Neural cell (in vitro differentiated cells): ENCODE measurements at regions not wholly inside any gene's neighbourhood (a gene's known extent, or its start where the extent isn't known, plus 50 kb on each side); places are given as distances from the start of the nearest gene placed in this dataset.

ENCODE experiments used
- H2AFZ ChIP-seq: fragments of 200-600, 300-800 bp; sonication (generic), shearing (Covaris generic); 2 replicates; pipeline ENCODE4 v1.6.0; 2014; ENCODE audit warnings: low read depth, mild to moderate bottlenecking, antibody characterized with exemption, low read length, moderate library complexity
- H3F3A ChIP-seq: fragments of 200-600 bp; shearing (Covaris generic); 2 replicates; pipeline ENCODE4 v1.6.1; 2016; ENCODE audit warnings: mild to moderate bottlenecking, moderate library complexity, mixed read lengths, antibody characterized with exemption, low read length; ENCODE audit not compliant: insufficient read depth, poor library complexity, severe bottlenecking
- H3K27ac ChIP-seq: fragments of 200-600, 300-800 bp; sonication (generic), shearing (Covaris generic); 2 replicates; pipeline ENCODE4 v1.5.1; 2014; ENCODE audit warnings: mild to moderate bottlenecking, low read length, moderate library complexity
- H3K27me3 ChIP-seq: fragments of 300-800, 200-600 bp; sonication (generic), shearing (Covaris generic); 2 replicates; pipeline ENCODE4 v1.6.0; 2014; ENCODE audit warnings: mild to moderate bottlenecking, low read depth, low read length, moderate library complexity; ENCODE audit not compliant: insufficient read depth
- H3K36me3 ChIP-seq: fragments of 300-800, 200-600 bp; sonication (generic), shearing (Covaris generic); 2 replicates; pipeline ENCODE4 v1.5.1; 2014; ENCODE audit warnings: mild to moderate bottlenecking, antibody characterized with exemption, low read length, moderate library complexity; ENCODE audit not compliant: insufficient read depth
- H3K4me2 ChIP-seq: fragments of 300-800, 200-600 bp; sonication (generic), shearing (Covaris generic); 2 replicates; pipeline ENCODE4 v1.6.0; 2014; ENCODE audit warnings: mild to moderate bottlenecking, low read length
- H3K4me3 ChIP-seq: fragments of 300-800, 200-600 bp; sonication (generic), shearing (Covaris generic); 2 replicates; pipeline ENCODE4 v1.5.1; 2014; ENCODE audit warnings: mild to moderate bottlenecking, low read length, moderate library complexity
- H3K79me2 ChIP-seq: fragments of 200-600 bp; shearing (Covaris generic); replicated peaks from 2 replicates; pipeline ENCODE4 v1.6.0; 2014; ENCODE audit warnings: mild to moderate bottlenecking, low read length, moderate library complexity; ENCODE audit not compliant: insufficient read depth
- H3K9ac ChIP-seq: fragments of 300-800, 200-600 bp; sonication (generic), shearing (Covaris generic); 2 replicates; pipeline ENCODE4 v1.6.1; 2016; ENCODE audit warnings: mild to moderate bottlenecking, low read length, mixed read lengths
- H3K9me2 ChIP-seq: fragments of 200-600 bp; shearing (Covaris generic); 2 replicates; pipeline ENCODE4 v1.6.1; 2016; ENCODE audit warnings: mild to moderate bottlenecking, low read length, mixed read lengths; ENCODE audit not compliant: insufficient read depth
- H3K9me3 ChIP-seq: fragments of 200-600, 300-800 bp; sonication (generic), shearing (Covaris generic); 2 replicates; pipeline ENCODE4 v1.6.1; 2016; ENCODE audit warnings: mild to moderate bottlenecking, mixed run types, low read length, moderate library complexity, mixed read lengths
- H4K20me1 ChIP-seq: fragments of 200-600 bp; shearing (Covaris generic); 2 replicates; pipeline ENCODE4 v1.6.1; 2016; ENCODE audit warnings: mild to moderate bottlenecking, mixed run types; ENCODE audit not compliant: insufficient read depth
- CTCF ChIP-seq: fragments of 450-650 bp; IDR thresholded peaks from 2 replicates; pipeline ENCODE4 v1.5.1; 2014; ENCODE audit warnings: antibody characterized with exemption, mild to moderate bottlenecking, moderate library complexity; ENCODE audit not compliant: poor library complexity, severe bottlenecking
- EP300 ChIP-seq: fragments of 450-650 bp; conservative IDR thresholded peaks from 2 replicates; pipeline ENCODE4 v1.6.1; 2014; ENCODE audit warnings: antibody characterized with exemption, mild to moderate bottlenecking, moderate library complexity; ENCODE audit not compliant: poor library complexity, severe bottlenecking
- EZH2 ChIP-seq: fragments of 200-600, 300-800 bp; shearing (Covaris generic), sonication (generic); IDR thresholded peaks from 2 replicates; pipeline ENCODE4 v1.6.1; 2014; ENCODE audit warnings: antibody characterized with exemption, low read length, borderline replicate concordance, mild to moderate bottlenecking; ENCODE audit not compliant: insufficient read depth, poor library complexity, severe bottlenecking
- MXI1 ChIP-seq: fragments of 450-650 bp; conservative IDR thresholded peaks from 2 replicates; pipeline ENCODE4 v1.6.1; 2014; ENCODE audit warnings: antibody characterized with exemption, mild to moderate bottlenecking; ENCODE audit not compliant: poor library complexity, severe bottlenecking
- POLR2AphosphoS5 ChIP-seq: IDR thresholded peaks from 2 replicates; pipeline ENCODE4 v1.6.1; 2012
- RAD21 ChIP-seq: fragments of 450-650 bp; conservative IDR thresholded peaks from 2 replicates; pipeline ENCODE4 v1.6.1; 2014; ENCODE audit warnings: antibody characterized with exemption, mild to moderate bottlenecking, moderate library complexity
- REST ChIP-seq: IDR thresholded peaks from 2 replicates; pipeline ENCODE4 v1.6.1; 2012; ENCODE audit warnings: borderline replicate concordance
- SMC3 ChIP-seq: fragments of 450-650 bp; conservative IDR thresholded peaks from 2 replicates; pipeline ENCODE4 v1.6.1; 2014; ENCODE audit warnings: antibody characterized with exemption, mild to moderate bottlenecking, moderate library complexity; ENCODE audit not compliant: poor library complexity
- TAF1 ChIP-seq: IDR thresholded peaks from 2 replicates; pipeline ENCODE4 v1.6.1; 2012; ENCODE audit warnings: low read depth

- no peak overlapping the region for H3K9ac ChIP-seq
- H3K9me2 ChIP-seq = no peaks in the 10 kb centered on the region
- H4K20me1 ChIP-seq = no peaks in the 10 kb centered on the region
- H3K9me3 ChIP-seq = no peaks in the 10 kb centered on the region
- no peaks in the 10 kb centered on the region for H3K36me3 ChIP-seq
- TF ChIP-seq POLR2AphosphoS5 (no peak), MXI1 (no peak), RAD21 (no peak), EP300 (no peak), EZH2 (no peak), SMC3 (no peak), REST (no peak), TAF1 (no peak), CTCF (no peak)
- H3K4me2 ChIP-seq = no peak overlapping the region
- H3K79me2 ChIP-seq = no peaks in the 10 kb centered on the region
- H3F3A ChIP-seq = no peaks in the 10 kb centered on the region
- H3K4me3 ChIP-seq = no peak overlapping the region
- H2AFZ ChIP-seq = no peak overlapping the region
- no peak overlapping the region for H3K27ac ChIP-seq
- H3K27me3 ChIP-seq = no peaks in the 10 kb centered on the region
These were observed 129.0 kb upstream of the RREB1 start for GRCh38 chr6:6978731-6979130.

DNA sequence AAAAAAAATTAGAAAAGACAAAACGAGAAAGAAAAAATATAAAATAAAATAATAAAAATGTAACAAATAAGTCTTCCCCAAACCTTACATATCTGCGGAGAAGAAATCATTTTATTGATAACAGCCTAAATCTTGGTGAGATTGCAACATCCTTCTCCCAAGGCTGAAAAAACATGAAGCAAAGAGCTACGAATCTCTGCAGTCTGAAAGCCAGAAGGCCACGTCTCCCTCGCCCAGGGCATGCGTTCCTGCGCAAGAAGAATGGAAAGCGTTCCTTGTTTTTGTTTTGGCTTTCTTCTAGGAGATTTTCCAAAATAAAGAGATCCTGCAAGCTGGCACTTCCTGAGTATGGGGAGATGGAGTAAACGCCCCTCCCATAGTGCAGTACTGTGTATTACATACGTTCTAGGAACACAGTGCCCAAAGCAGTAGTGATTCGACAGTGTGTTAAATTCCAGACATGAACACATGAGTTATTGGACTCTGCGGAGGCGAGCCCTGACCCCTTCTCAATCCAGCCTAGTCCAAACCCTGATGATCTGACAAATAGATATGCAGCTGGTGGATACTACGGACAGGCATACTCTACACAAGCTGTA is 126.7 kb upstream of the RREB1 start:
- H4K20me1 ChIP-seq = no peaks in the 10 kb centered on the region

More for the DNA sequence above, 126.7 kb upstream of the RREB1 start:
- Histone ChIP-seq H3K9me2 (no peaks in the 10 kb centered on the region), H2AFZ (no peak overlapping the region), H3K79me2 (no peaks in the 10 kb centered on the region), H3K36me3 (no peaks in the 10 kb centered on the region), H3K27ac (no peak overlapping the region), H3K27me3 (no peaks in the 10 kb centered on the region), H3F3A (no peaks in the 10 kb centered on the region), H3K9me3 (no peaks in the 10 kb centered on the region), H3K4me2 (no peak overlapping the region), H3K9ac (no peak overlapping the region), H3K4me3 (no peak overlapping the region)
- TF ChIP-seq EP300 = no peak
- no peak for TF ChIP-seq TAF1
- TF ChIP-seq CTCF = no peak
- no peak for TF ChIP-seq POLR2AphosphoS5
- TF ChIP-seq EZH2 = no peak
- TF ChIP-seq REST = no peak
- no peak for TF ChIP-seq MXI1
